ENCODE measurements at regions not wholly inside any gene's neighbourhood (a gene's known extent, or its start where the extent isn't known, plus 50 kb on each side); places are given as distances from the start of the nearest gene placed in this dataset.

DNA sequence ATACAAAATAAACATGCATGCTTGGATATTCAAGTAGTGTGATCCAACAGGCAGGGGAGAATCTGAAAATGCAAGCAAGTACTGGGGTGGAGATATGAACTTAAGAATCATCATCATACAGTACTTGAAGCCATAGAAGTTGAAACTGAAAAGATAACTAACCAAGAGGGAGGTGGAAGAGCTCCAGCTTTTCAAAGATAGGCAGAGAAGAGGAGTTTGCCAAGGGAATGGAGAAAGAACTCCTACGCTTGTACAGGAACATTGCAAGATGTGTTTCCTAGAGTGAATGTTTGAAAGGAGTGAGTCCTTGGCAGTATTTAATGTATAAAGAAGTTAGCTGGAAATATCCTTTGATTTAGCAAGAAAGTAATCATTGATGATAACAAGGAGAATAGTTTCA lies 106.2 kb upstream of the FRMPD4 start:
- H3K9ac ChIP-seq (ENCODE audit: low read depth in 1 of 2, low read length in 2 of 2): no peak overlapping the region
- H3K4me3 ChIP-seq (ENCODE audit: low read depth in 1 of 3, low read length in 3 of 3): no peak overlapping the region
- no peak for DNase-seq (ENCODE audit: low spot score)
- H3K27ac ChIP-seq (ENCODE audit: low read depth in 1 of 2, low read length in 2 of 2): no peak overlapping the region
- H3K27me3 ChIP-seq (ENCODE audit: control insufficient read depth in 4 of 4, insufficient read depth in 4 of 4, low read length in 3 of 4): peaks cover 0 to 2% (median 0%) of the 10 kb centered on the region in 4 donors
- H3K9me3 ChIP-seq (ENCODE audit: control insufficient read depth in 4 of 4, low read length in 3 of 4): no peaks in the 10 kb centered on the region
- H3K36me3 ChIP-seq (ENCODE audit: control insufficient read depth in 4 of 4, insufficient read depth in 3 of 4, low read depth in 1 of 4, low read length in 3 of 4): no peaks in the 10 kb centered on the region
- 80% methylated on average over 1 of the region's 1 CpG for WGBS
- no peak for TF ChIP-seq GABPA (IDR thresholded peaks at IDR 0.05 in 1 of 2, conservative IDR thresholded peaks at IDR 0.05 in 1 of 2)
- TF ChIP-seq SP1 (IDR thresholded peaks at IDR 0.05): no peak
- no peak for TF ChIP-seq HNF4G (IDR thresholded peaks at IDR 0.05)
- no peaks in the 10 kb centered on the region for H3K4me1 ChIP-seq (ENCODE audit: control insufficient read depth in 4 of 4, insufficient read depth in 4 of 4, low read length in 3 of 4)

DNA sequence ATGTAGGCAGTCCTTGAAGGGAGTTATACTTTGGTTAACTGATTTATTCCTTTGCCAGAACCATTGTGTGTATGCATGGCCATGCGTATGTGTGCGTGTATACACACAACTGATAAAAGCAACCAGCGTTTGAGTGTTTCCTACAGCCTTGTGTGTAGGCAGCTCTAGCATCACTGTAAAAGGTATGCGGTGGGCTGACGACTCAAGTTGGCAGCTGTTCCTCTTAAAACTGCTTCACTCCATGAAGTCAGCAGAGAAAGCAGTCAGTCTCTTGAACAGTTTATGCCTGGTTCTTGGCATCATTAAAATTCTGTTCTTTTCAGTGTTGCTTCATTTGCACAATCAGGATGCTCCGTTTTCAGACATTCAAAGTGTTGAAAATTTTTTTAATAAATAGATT lies 103.5 kb upstream of the FRMPD4 start:
- 71% methylated on average over 6 of the region's 6 CpGs for WGBS
- Histone ChIP-seq H3K4me1 (ENCODE audit: control insufficient read depth in 4 of 4, insufficient read depth in 4 of 4, low read length in 3 of 4) (no peaks in the 10 kb centered on the region), H3K36me3 (ENCODE audit: control insufficient read depth in 4 of 4, insufficient read depth in 3 of 4, low read depth in 1 of 4, low read length in 3 of 4) (no peaks in the 10 kb centered on the region), H3K9me3 (ENCODE audit: control insufficient read depth in 4 of 4, low read length in 3 of 4) (no peaks in the 10 kb centered on the region), H3K27me3 (ENCODE audit: control insufficient read depth in 4 of 4, insufficient read depth in 4 of 4, low read length in 3 of 4) (peaks cover 0 to 2% (median 0%) of the 10 kb centered on the region in 4 donors), H3K27ac (ENCODE audit: low read depth in 1 of 2, low read length in 2 of 2) (no peak overlapping the region), H3K4me3 (ENCODE audit: low read depth in 1 of 3, low read length in 3 of 3) (no peak overlapping the region), H3K9ac (ENCODE audit: low read depth in 1 of 2, low read length in 2 of 2) (no peak overlapping the region)
- no peak for DNase-seq (ENCODE audit: low spot score)
- no peak for TF ChIP-seq HNF4G (IDR thresholded peaks at IDR 0.05)
- no peak for TF ChIP-seq FOXA2 (IDR thresholded peaks at IDR 0.05)
- no peak for TF ChIP-seq RXRA (IDR thresholded peaks at IDR 0.05)
- no peak for TF ChIP-seq NR2F2 (IDR thresholded peaks at IDR 0.05)
- TF ChIP-seq, protein P1, sequence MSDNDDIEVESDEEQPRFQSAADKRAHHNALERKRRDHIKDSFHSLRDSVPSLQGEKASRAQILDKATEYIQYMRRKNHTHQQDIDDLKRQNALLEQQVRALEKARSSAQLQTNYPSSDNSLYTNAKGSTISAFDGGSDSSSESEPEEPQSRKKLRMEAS (IDR thresholded peaks at IDR 0.05): no peak
- no peak for TF ChIP-seq HNF4A (conservative IDR thresholded peaks at IDR 0.05)
- TF ChIP-seq JUND (IDR thresholded peaks at IDR 0.05): no peak
- no peak for TF ChIP-seq TAF1 (conservative IDR thresholded peaks at IDR 0.05)
- TF ChIP-seq SP1 (IDR thresholded peaks at IDR 0.05): no peak
- no peak for TF ChIP-seq FOXA1 (IDR thresholded peaks at IDR 0.05)
- TF ChIP-seq, protein P2, sequence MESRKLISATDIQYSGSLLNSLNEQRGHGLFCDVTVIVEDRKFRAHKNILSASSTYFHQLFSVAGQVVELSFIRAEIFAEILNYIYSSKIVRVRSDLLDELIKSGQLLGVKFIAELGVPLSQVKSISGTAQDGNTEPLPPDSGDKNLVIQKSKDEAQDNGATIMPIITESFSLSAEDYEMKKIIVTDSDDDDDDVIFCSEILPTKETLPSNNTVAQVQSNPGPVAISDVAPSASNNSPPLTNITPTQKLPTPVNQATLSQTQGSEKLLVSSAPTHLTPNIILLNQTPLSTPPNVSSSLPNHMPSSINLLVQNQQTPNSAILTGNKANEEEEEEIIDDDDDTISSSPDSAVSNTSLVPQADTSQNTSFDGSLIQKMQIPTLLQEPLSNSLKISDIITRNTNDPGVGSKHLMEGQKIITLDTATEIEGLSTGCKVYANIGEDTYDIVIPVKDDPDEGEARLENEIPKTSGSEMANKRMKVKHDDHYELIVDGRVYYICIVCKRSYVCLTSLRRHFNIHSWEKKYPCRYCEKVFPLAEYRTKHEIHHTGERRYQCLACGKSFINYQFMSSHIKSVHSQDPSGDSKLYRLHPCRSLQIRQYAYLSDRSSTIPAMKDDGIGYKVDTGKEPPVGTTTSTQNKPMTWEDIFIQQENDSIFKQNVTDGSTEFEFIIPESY (IDR thresholded peaks at IDR 0.05): no peak
- TF ChIP-seq RAD21 (IDR thresholded peaks at IDR 0.05): no peak
- TF ChIP-seq, protein P3, sequence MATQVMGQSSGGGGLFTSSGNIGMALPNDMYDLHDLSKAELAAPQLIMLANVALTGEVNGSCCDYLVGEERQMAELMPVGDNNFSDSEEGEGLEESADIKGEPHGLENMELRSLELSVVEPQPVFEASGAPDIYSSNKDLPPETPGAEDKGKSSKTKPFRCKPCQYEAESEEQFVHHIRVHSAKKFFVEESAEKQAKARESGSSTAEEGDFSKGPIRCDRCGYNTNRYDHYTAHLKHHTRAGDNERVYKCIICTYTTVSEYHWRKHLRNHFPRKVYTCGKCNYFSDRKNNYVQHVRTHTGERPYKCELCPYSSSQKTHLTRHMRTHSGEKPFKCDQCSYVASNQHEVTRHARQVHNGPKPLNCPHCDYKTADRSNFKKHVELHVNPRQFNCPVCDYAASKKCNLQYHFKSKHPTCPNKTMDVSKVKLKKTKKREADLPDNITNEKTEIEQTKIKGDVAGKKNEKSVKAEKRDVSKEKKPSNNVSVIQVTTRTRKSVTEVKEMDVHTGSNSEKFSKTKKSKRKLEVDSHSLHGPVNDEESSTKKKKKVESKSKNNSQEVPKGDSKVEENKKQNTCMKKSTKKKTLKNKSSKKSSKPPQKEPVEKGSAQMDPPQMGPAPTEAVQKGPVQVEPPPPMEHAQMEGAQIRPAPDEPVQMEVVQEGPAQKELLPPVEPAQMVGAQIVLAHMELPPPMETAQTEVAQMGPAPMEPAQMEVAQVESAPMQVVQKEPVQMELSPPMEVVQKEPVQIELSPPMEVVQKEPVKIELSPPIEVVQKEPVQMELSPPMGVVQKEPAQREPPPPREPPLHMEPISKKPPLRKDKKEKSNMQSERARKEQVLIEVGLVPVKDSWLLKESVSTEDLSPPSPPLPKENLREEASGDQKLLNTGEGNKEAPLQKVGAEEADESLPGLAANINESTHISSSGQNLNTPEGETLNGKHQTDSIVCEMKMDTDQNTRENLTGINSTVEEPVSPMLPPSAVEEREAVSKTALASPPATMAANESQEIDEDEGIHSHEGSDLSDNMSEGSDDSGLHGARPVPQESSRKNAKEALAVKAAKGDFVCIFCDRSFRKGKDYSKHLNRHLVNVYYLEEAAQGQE (IDR thresholded peaks at IDR 0.05): no peak
- TF ChIP-seq, protein P4, sequence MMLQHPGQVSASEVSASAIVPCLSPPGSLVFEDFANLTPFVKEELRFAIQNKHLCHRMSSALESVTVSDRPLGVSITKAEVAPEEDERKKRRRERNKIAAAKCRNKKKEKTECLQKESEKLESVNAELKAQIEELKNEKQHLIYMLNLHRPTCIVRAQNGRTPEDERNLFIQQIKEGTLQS (IDR thresholded peaks at IDR 0.05): no peak
- TF ChIP-seq, protein P5, sequence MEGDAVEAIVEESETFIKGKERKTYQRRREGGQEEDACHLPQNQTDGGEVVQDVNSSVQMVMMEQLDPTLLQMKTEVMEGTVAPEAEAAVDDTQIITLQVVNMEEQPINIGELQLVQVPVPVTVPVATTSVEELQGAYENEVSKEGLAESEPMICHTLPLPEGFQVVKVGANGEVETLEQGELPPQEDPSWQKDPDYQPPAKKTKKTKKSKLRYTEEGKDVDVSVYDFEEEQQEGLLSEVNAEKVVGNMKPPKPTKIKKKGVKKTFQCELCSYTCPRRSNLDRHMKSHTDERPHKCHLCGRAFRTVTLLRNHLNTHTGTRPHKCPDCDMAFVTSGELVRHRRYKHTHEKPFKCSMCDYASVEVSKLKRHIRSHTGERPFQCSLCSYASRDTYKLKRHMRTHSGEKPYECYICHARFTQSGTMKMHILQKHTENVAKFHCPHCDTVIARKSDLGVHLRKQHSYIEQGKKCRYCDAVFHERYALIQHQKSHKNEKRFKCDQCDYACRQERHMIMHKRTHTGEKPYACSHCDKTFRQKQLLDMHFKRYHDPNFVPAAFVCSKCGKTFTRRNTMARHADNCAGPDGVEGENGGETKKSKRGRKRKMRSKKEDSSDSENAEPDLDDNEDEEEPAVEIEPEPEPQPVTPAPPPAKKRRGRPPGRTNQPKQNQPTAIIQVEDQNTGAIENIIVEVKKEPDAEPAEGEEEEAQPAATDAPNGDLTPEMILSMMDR (IDR thresholded peaks at IDR 0.05; ENCODE audit: low read depth, low read length, missing input control): no peak
- no peak for TF ChIP-seq GABPA (IDR thresholded peaks at IDR 0.05 in 1 of 2, conservative IDR thresholded peaks at IDR 0.05 in 1 of 2)
